Erythroblast (primary cell): ENCODE measurements at regions not wholly inside any gene's neighbourhood (a gene's known extent, or its start where the extent isn't known, plus 50 kb on each side); places are given as distances from the start of the nearest gene placed in this dataset.

ENCODE experiments used
- GATA1 ChIP-seq: IDR thresholded peaks from 2 replicates; pipeline ENCODE4 v1.6.1; 2011; ENCODE audit warnings: low read depth, mild to moderate bottlenecking, control low read depth, low read length, moderate library complexity
- POLR2A ChIP-seq: IDR thresholded peaks from 2 replicates; pipeline ENCODE4 v1.6.1; 2011; ENCODE audit warnings: mild to moderate bottlenecking, low read length

DNA sequence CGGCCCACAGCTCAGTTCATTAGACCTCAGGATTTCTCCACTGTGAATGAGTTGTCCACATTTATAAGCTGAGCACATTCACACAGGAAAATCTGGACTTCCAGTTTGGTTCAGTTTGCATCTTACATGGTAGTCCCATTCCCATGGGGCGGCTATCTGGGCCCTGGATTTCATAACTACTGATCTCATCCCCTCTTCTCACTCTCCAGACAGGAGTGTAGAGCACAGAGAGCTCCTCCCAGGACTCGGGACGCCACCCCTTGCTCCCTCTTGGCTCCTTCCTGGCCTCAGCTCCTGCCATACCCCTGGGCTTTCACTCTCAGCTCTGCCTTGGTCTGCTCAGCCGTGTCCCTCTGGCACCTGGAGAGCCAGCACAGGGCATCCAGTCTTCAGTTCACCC, 117.6 kb upstream of the TCERG1L start:
- TF ChIP-seq GATA1: no peak
- no peak for TF ChIP-seq POLR2A
